Parathyroid adenoma (tissue), 2 donors: ENCODE measurements at regions not wholly inside any gene's neighbourhood (a gene's known extent, or its start where the extent isn't known, plus 50 kb on each side); places are given as distances from the start of the nearest gene placed in this dataset.

ENCODE experiments used
- H2AFZ ChIP-seq: fragments of 300-600 bp; sonication (generic); one replicate; pipeline ENCODE4 v1.7.0; 2017; ENCODE audit warnings: antibody characterized with exemption, mild to moderate bottlenecking
- H3K27ac ChIP-seq: fragments of 300-600 bp; sonication (generic); one replicate; pipeline ENCODE4 v1.7.0; 2017
- H3K27me3 ChIP-seq: fragments of 300-600 bp; sonication (generic); one replicate; pipeline ENCODE4 v1.7.0; 2017; ENCODE audit warnings: low read length; ENCODE audit not compliant: control insufficient read depth, insufficient read depth
- H3K36me3 ChIP-seq: fragments of 300-600 bp; sonication (generic); one replicate; pipeline ENCODE4 v1.7.0; 2017; ENCODE audit warnings: low read length; ENCODE audit not compliant: control insufficient read depth, insufficient read depth
- H3K4me1 ChIP-seq: fragments of 300-600 bp; sonication (generic); one replicate; pipeline ENCODE4 v1.7.0; 2017; ENCODE audit warnings: control low read depth
- H3K4me2 ChIP-seq: fragments of 300-600 bp; sonication (generic); one replicate; pipeline ENCODE4 v1.7.0; 2017; ENCODE audit warnings: low read length
- H3K4me3 ChIP-seq: fragments of 300-600 bp; sonication (generic); one replicate; pipeline ENCODE4 v1.7.0; 2017; ENCODE audit warnings: low read depth, low read length
- H3K79me2 ChIP-seq: fragments of 300-600 bp; sonication (generic); one replicate; pipeline ENCODE4 v1.7.0; 2017; ENCODE audit warnings: control low read depth
- H3K9ac ChIP-seq: fragments of 300-600 bp; sonication (generic); one replicate; pipeline ENCODE4 v1.7.0; 2017; ENCODE audit warnings: mild to moderate bottlenecking
- H3K9me3 ChIP-seq: fragments of 300-600 bp; sonication (generic); one replicate; pipeline ENCODE4 v1.7.0; 2017; ENCODE audit warnings: low read length; ENCODE audit not compliant: control insufficient read depth
- TF ChIP-seq, protein P1 (sequence below): fragments of 300-600 bp; sonication (generic); IDR thresholded peaks from one replicate; pipeline ENCODE4 v1.7.0; 2017; ENCODE audit warnings: antibody characterized with exemption, mild to moderate bottlenecking
- donor health status: primary hyperparathyroidism.

- Histone ChIP-seq H3K9me3 (no peaks in the 10 kb centered on the region), H3K27me3 (no peaks in the 10 kb centered on the region), H3K4me1 (no peaks in the 10 kb centered on the region)
Measured at GRCh38 chr5:34543687-34544086, 112.4 kb upstream of the RAI14 start.

DNA sequence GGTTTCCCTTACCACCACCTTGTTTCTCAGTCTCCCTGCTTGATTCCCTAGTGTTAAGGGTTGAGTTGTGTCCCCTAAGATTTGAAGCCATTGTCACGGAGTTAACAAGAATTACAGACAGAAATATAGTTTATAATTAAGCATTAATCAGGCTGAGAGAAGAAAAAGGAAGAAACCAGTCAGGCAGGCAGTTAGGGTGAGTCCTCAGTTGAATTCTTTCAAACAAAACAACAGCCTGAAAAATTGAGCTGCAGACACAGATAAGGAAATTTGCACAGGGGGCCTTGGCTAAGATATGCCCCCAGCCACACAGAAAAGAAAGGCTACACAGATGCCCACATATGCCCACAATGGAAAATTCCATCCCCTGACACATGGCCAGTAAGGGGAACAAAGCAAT, 111.7 kb upstream of the RAI14 start:
- H3K79me2 ChIP-seq: no peaks in the 10 kb centered on the region
- no peak overlapping the region for H3K9ac ChIP-seq
- no peaks in the 10 kb centered on the region for H3K9me3 ChIP-seq
- TF ChIP-seq, protein P1, sequence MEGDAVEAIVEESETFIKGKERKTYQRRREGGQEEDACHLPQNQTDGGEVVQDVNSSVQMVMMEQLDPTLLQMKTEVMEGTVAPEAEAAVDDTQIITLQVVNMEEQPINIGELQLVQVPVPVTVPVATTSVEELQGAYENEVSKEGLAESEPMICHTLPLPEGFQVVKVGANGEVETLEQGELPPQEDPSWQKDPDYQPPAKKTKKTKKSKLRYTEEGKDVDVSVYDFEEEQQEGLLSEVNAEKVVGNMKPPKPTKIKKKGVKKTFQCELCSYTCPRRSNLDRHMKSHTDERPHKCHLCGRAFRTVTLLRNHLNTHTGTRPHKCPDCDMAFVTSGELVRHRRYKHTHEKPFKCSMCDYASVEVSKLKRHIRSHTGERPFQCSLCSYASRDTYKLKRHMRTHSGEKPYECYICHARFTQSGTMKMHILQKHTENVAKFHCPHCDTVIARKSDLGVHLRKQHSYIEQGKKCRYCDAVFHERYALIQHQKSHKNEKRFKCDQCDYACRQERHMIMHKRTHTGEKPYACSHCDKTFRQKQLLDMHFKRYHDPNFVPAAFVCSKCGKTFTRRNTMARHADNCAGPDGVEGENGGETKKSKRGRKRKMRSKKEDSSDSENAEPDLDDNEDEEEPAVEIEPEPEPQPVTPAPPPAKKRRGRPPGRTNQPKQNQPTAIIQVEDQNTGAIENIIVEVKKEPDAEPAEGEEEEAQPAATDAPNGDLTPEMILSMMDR: no peak
- no peak overlapping the region for H3K4me3 ChIP-seq
- H3K4me2 ChIP-seq: no peak overlapping the region
- H3K27ac ChIP-seq: no peak overlapping the region
- H3K4me1 ChIP-seq: no peaks in the 10 kb centered on the region
- no peaks in the 10 kb centered on the region for H3K36me3 ChIP-seq
- H3K27me3 ChIP-seq: no peaks in the 10 kb centered on the region
- no peak overlapping the region for H2AFZ ChIP-seq

More at GRCh38 chr5:34543687-34544086, 112.4 kb upstream of the RAI14 start:
- H3K36me3 ChIP-seq: no peaks in the 10 kb centered on the region
- no peak overlapping the region for H2AFZ ChIP-seq
- no peak overlapping the region for H3K4me2 ChIP-seq
- no peak overlapping the region for H3K9ac ChIP-seq
- no peak overlapping the region for H3K4me3 ChIP-seq
- no peaks in the 10 kb centered on the region for H3K79me2 ChIP-seq
- TF ChIP-seq, protein P1: no peak
- H3K27ac ChIP-seq: no peak overlapping the region

- no peak overlapping the region for H3K4me2 ChIP-seq
- H3K4me1 ChIP-seq: no peaks in the 10 kb centered on the region
- TF ChIP-seq, protein P1: no peak
- H3K27me3 ChIP-seq: no peaks in the 10 kb centered on the region
- H3K27ac ChIP-seq: no peak overlapping the region
- H3K79me2 ChIP-seq: no peaks in the 10 kb centered on the region
- no peak overlapping the region for H3K9ac ChIP-seq
- no peaks in the 10 kb centered on the region for H3K9me3 ChIP-seq
- H3K4me3 ChIP-seq: no peak overlapping the region
- no peak overlapping the region for H2AFZ ChIP-seq
- no peaks in the 10 kb centered on the region for H3K36me3 ChIP-seq
Measured at GRCh38 chr5:34545164-34545563, 111.0 kb upstream of the RAI14 start.

- Histone ChIP-seq H3K79me2 (no peaks in the 10 kb centered on the region), H3K4me3 (no peak overlapping the region), H3K36me3 (no peaks in the 10 kb centered on the region), H3K9ac (no peak overlapping the region), H3K4me1 (no peaks in the 10 kb centered on the region), H3K27me3 (no peaks in the 10 kb centered on the region), H3K4me2 (no peak overlapping the region), H2AFZ (no peak overlapping the region), H3K27ac (no peak overlapping the region), H3K9me3 (no peaks in the 10 kb centered on the region)
- TF ChIP-seq, protein P1: no peak
Measured at GRCh38 chr5:34545626-34546025, 110.5 kb upstream of the RAI14 start.

DNA sequence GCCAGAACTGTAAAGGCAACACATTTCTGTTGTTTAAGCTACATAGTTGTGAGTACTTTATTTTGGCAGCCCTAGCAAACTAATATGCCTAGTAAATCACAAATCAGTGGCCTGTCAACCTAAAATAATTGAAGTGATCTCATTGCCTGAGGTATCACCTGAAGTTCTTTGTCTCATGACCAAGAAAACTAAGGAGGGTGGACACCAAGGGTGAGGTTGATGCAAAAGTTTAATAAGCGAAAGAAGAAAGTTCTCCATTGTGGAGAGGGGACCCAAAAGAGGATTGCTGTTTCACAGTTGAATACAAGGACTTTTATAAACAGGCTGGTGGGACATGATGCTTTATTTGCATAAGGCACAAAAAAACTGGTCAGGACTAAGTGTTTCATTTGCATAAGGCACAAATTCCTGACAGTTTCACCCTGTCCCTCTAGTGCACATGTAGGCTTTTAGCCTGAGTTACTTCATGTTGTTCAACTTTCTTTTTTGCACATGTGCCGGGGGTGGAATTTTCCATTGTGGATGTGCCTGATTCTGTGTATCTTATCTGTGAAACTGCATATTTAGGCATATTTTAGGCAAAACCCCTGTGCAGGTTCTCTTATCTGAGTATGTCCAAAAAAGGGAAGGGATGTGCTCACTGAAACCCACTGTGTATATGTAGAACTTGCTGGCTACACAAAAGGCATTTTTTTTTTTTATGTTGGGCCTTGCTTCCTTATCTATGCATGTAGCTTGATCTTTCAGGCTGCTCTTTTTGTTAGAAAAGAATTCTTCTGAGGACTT, 108.6 kb upstream of the RAI14 start:
- TF ChIP-seq, protein P1: no peak
- no peaks in the 10 kb centered on the region for H3K79me2 ChIP-seq
- no peaks in the 10 kb centered on the region for H3K4me1 ChIP-seq
- no peak overlapping the region for H3K4me2 ChIP-seq
- no peaks in the 10 kb centered on the region for H3K36me3 ChIP-seq
- no peak overlapping the region for H3K9ac ChIP-seq
- no peak overlapping the region for H3K4me3 ChIP-seq
- H3K27me3 ChIP-seq: no peaks in the 10 kb centered on the region
- H3K27ac ChIP-seq: no peak overlapping the region
- no peak overlapping the region for H2AFZ ChIP-seq
- no peaks in the 10 kb centered on the region for H3K9me3 ChIP-seq
